GM12801 (cell line): ENCODE measurements at regions not wholly inside any gene's neighbourhood (a gene's known extent, or its start where the extent isn't known, plus 50 kb on each side); places are given as distances from the start of the nearest gene placed in this dataset.

ENCODE experiments used
- CTCF ChIP-seq: IDR thresholded peaks from one replicate; pipeline ENCODE4 v1.5.1; 2011; ENCODE audit warnings: control low read depth; ENCODE audit not compliant: insufficient read length; ENCODE audit errors: extremely low read depth

- TF ChIP-seq CTCF = no peak
Measured at GRCh38 chr15:39458131-39458530, 122.7 kb upstream of the THBS1 start.

GRCh38 chr15:39459548-39459947 lies 121.3 kb upstream of the THBS1 start:
- no peak for TF ChIP-seq CTCF

- TF ChIP-seq CTCF = no peak
Measured at GRCh38 chr15:39460748-39461147, 120.1 kb upstream of the THBS1 start.

- TF ChIP-seq CTCF = no peak
Measured at GRCh38 chr15:39461536-39462130, 119.2 kb upstream of the THBS1 start.

GRCh38 chr15:39462691-39463090 lies 118.2 kb upstream of the THBS1 start:
- TF ChIP-seq CTCF = no peak

- no peak for TF ChIP-seq CTCF
Measured at GRCh38 chr15:39465843-39466749, 114.8 kb upstream of the THBS1 start.

- TF ChIP-seq CTCF = no peak
Measured at GRCh38 chr15:39466750-39467105, 114.2 kb upstream of the THBS1 start.
